ENCODE measurements at regions not wholly inside any gene's neighbourhood (a gene's known extent, or its start where the extent isn't known, plus 50 kb on each side); places are given as distances from the start of the nearest gene placed in this dataset.

DNA sequence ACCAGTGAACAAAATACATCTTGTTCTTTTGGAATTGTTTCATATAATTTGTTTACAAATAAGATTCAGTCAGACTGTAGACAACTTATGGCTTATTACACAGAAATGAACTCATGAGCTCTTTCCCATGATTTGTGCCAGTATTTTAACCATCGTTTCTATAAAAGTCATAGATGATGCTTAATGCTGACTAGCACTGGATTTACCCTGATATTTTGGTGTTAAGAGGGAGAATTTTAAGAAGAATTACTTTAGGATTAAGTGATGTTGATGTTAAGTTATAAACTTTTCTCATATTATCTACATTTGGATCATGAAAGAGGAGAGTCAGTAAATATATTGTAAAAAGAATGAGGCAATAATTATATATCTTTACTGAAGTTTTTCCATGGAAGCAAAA lies 162.7 kb downstream of the POSTN start:
- no peak overlapping the region for H3K4me3 ChIP-seq (ENCODE audit: low read length)
- CTCF ChIA-PET = no interaction called here
- H3K36me3 ChIP-seq (ENCODE audit: control insufficient read depth in 2 of 3, insufficient read depth in 3 of 3, low read length in 3 of 3) = no peaks in the 10 kb centered on the region

DNA sequence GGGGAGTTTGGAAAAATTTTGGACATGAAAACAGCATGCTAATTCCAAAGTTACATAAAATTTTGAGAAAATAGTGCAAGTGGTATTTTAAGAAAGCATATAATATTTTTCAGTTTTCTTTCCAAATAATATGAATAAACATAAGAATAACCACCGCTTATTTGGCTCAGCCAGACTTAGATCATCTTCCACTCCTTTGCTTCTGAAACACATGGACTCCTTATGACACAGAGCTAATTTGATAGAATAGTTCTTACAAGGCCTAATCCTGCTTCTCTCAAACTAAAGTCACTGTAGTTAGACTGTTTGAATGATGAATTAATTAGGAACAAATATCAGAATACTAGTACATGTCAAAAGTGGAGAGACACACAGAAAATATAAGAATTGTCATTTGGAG lies 165.5 kb downstream of the POSTN start:
- ChIA-PET CTCF (no interaction called here), POLR2A (no interaction called here)
- no peak for ATAC-seq
- intact Hi-C loops (cut with micrococcal nuclease) = no loop called here
- Histone ChIP-seq H3K36me3 (ENCODE audit: control insufficient read depth in 2 of 3, insufficient read depth in 3 of 3, low read length in 3 of 3) (no peaks in the 10 kb centered on the region), H3K9me3 (ENCODE audit: control insufficient read depth in 2 of 3, low read length in 3 of 3) (no peaks in the 10 kb centered on the region), H3K27me3 (ENCODE audit: control insufficient read depth in 2 of 2, insufficient read depth in 2 of 2, low read length in 2 of 2) (no peaks in the 10 kb centered on the region), H3K27ac (ENCODE audit: low read depth, low read length) (no peak overlapping the region), H3K4me1 (ENCODE audit: control insufficient read depth in 2 of 2, insufficient read depth in 2 of 2, low read length in 2 of 2) (no peaks in the 10 kb centered on the region), H3K4me3 (ENCODE audit: low read length) (no peak overlapping the region)
- no peak overlapping the region for H3K4me3 Mint-ChIP-seq
- H3K36me3 Mint-ChIP-seq = no peaks in the 10 kb centered on the region
- DNase-seq = no peak
- H3K27ac Mint-ChIP-seq = no peak overlapping the region
- peaks cover 0 to 22% (median 6%) of the 10 kb centered on the region in 11 donors for H3K9me3 Mint-ChIP-seq
- H3K27me3 Mint-ChIP-seq = no peaks in the 10 kb centered on the region
- no peaks in the 10 kb centered on the region for H3K4me1 Mint-ChIP-seq

More for the DNA sequence above, 162.7 kb downstream of the POSTN start:
- Histone ChIP-seq H3K4me1 (ENCODE audit: control insufficient read depth in 2 of 2, insufficient read depth in 2 of 2, low read length in 2 of 2) (no peaks in the 10 kb centered on the region), H3K27me3 (ENCODE audit: control insufficient read depth in 2 of 2, insufficient read depth in 2 of 2, low read length in 2 of 2) (no peaks in the 10 kb centered on the region), H3K27ac (ENCODE audit: low read depth, low read length) (no peak overlapping the region), H3K9me3 (ENCODE audit: control insufficient read depth in 2 of 3, low read length in 3 of 3) (no peaks in the 10 kb centered on the region)
- no peak overlapping the region for H3K4me3 Mint-ChIP-seq
- DNase-seq (no peak), ATAC-seq (no peak)
- H3K9me3 Mint-ChIP-seq = peaks cover 0 to 10% (median 3%) of the 10 kb centered on the region in 11 donors
- H3K4me1 Mint-ChIP-seq = no peaks in the 10 kb centered on the region
- intact Hi-C loops (cut with micrococcal nuclease) = no loop called here
- POLR2A ChIA-PET = no interaction called here
- no peak overlapping the region for H3K27ac Mint-ChIP-seq
- no peaks in the 10 kb centered on the region for H3K27me3 Mint-ChIP-seq
- no peaks in the 10 kb centered on the region for H3K36me3 Mint-ChIP-seq

DNA sequence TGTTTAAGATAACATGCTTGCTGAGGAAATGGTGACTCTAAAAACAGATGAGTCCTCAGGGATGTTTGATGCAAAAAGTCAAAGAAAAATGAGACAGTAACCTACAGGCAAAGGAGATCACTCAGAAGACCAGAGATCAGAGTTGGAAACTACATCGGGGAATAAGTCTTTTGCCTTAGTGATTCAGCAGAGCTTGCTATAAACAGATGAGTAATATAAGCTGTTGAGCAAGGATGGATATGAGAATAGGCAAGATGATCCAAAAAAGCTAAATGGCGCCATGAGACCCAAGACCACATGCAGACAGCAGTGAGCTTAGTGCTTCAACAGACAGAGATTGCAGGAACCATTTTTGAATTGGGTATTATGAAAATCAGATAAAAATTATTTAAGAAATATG lies 168.6 kb downstream of the POSTN start:
- no peak overlapping the region for H3K27ac ChIP-seq (ENCODE audit: low read depth, low read length)
- peaks cover 0 to 27% (median 6%) of the 10 kb centered on the region in 11 donors for H3K9me3 Mint-ChIP-seq
- H3K4me3 Mint-ChIP-seq = no peak overlapping the region
- ATAC-seq = no peak
- DNase-seq = no peak
- no peaks in the 10 kb centered on the region for H3K27me3 ChIP-seq (ENCODE audit: control insufficient read depth in 2 of 2, insufficient read depth in 2 of 2, low read length in 2 of 2)
- intact Hi-C loops (cut with micrococcal nuclease) = no loop called here
- no peaks in the 10 kb centered on the region for H3K36me3 ChIP-seq (ENCODE audit: control insufficient read depth in 2 of 3, insufficient read depth in 3 of 3, low read length in 3 of 3)
- H3K27me3 Mint-ChIP-seq = no peaks in the 10 kb centered on the region
- no peaks in the 10 kb centered on the region for H3K36me3 Mint-ChIP-seq
- ChIA-PET CTCF (no interaction called here), POLR2A (no interaction called here)
- no peaks in the 10 kb centered on the region for H3K9me3 ChIP-seq (ENCODE audit: control insufficient read depth in 2 of 3, low read length in 3 of 3)
- H3K4me1 Mint-ChIP-seq = no peaks in the 10 kb centered on the region
- H3K4me1 ChIP-seq (ENCODE audit: control insufficient read depth in 2 of 2, insufficient read depth in 2 of 2, low read length in 2 of 2) = no peaks in the 10 kb centered on the region
- no peak overlapping the region for H3K4me3 ChIP-seq (ENCODE audit: low read length)
- H3K27ac Mint-ChIP-seq = no peak overlapping the region

DNA sequence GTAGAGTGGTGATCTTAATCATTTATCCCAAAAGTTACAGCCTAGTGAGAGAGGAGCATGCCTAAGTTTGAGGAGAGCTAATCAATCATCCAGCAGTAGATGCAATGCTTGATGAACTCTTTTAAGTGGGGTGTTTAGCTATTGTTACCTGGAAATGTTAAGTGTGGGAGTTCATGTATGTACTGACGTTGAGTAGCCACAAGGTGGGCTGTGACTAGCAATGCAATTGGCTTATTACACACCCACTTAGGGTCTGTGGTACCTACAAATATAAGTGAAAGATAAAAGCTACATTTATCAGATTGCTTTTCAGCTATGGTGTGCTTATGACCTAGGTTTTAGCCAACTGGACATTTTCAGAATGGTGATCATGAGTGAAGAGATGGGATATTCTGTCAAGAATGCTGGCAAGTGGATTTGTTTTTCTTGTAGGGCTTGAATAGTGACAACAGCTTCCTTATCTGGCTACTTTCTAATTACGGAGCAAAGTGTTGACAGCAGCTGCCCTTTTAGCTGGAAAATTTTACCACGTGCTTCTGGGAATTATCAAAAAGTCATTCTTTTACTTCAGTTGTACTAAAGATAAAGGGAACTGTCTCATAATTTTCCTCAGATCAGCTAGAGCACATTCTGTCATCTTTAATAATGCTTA lies 170.6 kb downstream of the POSTN start:
- intact Hi-C loops (cut with micrococcal nuclease) = no loop called here

DNA sequence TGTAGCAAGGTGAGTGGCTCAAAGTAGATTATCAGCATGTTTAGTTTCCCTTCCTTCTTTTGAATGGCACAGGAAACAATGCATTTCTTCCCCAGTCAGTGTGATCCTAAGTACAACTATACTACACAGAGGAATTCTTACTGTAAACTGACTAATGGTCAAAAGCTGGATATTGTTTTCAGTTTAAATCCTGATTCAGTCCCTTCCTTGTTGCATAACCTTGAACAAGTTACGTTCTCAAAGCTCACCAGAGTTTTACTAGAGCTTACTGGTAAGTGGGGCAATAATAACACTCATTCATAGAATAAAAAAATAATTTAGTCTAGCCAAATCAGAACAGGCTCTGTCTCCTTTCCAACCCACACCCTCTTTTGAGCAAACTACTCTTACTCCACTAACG lies 180.1 kb downstream of the POSTN start:
- no peaks in the 10 kb centered on the region for H3K4me1 ChIP-seq (ENCODE audit: control insufficient read depth in 2 of 2, insufficient read depth in 2 of 2, low read length in 2 of 2)
- CTCF ChIA-PET = no interaction called here
- H3K27me3 Mint-ChIP-seq = peaks cover 0 to 7% (median 0%) of the 10 kb centered on the region in 5 donors
- no peaks in the 10 kb centered on the region for H3K9me3 ChIP-seq (ENCODE audit: control insufficient read depth in 2 of 3, low read length in 3 of 3)
- H3K4me3 Mint-ChIP-seq = no peak overlapping the region
- POLR2A ChIA-PET = no interaction called here
- H3K9me3 Mint-ChIP-seq = peaks cover 0 to 16% (median 2%) of the 10 kb centered on the region in 11 donors
- H3K4me3 ChIP-seq (ENCODE audit: low read length) = no peak overlapping the region
- ATAC-seq = no peak
- no peaks in the 10 kb centered on the region for H3K36me3 ChIP-seq (ENCODE audit: control insufficient read depth in 2 of 3, insufficient read depth in 3 of 3, low read length in 3 of 3)
- H3K36me3 Mint-ChIP-seq = no peaks in the 10 kb centered on the region
- H3K27ac Mint-ChIP-seq = no peak overlapping the region
- H3K27ac ChIP-seq (ENCODE audit: low read depth, low read length) = no peak overlapping the region
- intact Hi-C loops (cut with micrococcal nuclease) = no loop called here
- H3K27me3 ChIP-seq (ENCODE audit: control insufficient read depth in 2 of 2, insufficient read depth in 2 of 2, low read length in 2 of 2) = no peaks in the 10 kb centered on the region
- no peaks in the 10 kb centered on the region for H3K4me1 Mint-ChIP-seq
- DNase-seq = no peak

More for the DNA sequence above, 170.6 kb downstream of the POSTN start:
- ChIA-PET CTCF (no interaction called here), POLR2A (no interaction called here)
- H3K27ac Mint-ChIP-seq = no peak overlapping the region
- H3K27me3 ChIP-seq (ENCODE audit: control insufficient read depth in 2 of 2, insufficient read depth in 2 of 2, low read length in 2 of 2) = no peaks in the 10 kb centered on the region
- H3K4me1 ChIP-seq (ENCODE audit: control insufficient read depth in 2 of 2, insufficient read depth in 2 of 2, low read length in 2 of 2) = no peaks in the 10 kb centered on the region
- H3K27me3 Mint-ChIP-seq = no peaks in the 10 kb centered on the region
- no peaks in the 10 kb centered on the region for H3K9me3 ChIP-seq (ENCODE audit: control insufficient read depth in 2 of 3, low read length in 3 of 3)
- no peak overlapping the region for H3K4me3 ChIP-seq (ENCODE audit: low read length)
- H3K4me1 Mint-ChIP-seq = no peaks in the 10 kb centered on the region
- H3K36me3 ChIP-seq (ENCODE audit: control insufficient read depth in 2 of 3, insufficient read depth in 3 of 3, low read length in 3 of 3) = no peaks in the 10 kb centered on the region
- DNase-seq (no peak), ATAC-seq (no peak)
- no peak overlapping the region for H3K4me3 Mint-ChIP-seq
- H3K27ac ChIP-seq (ENCODE audit: low read depth, low read length) = no peak overlapping the region
- H3K36me3 Mint-ChIP-seq = no peaks in the 10 kb centered on the region
- peaks cover 0 to 34% (median 6%) of the 10 kb centered on the region in 11 donors for H3K9me3 Mint-ChIP-seq

DNA sequence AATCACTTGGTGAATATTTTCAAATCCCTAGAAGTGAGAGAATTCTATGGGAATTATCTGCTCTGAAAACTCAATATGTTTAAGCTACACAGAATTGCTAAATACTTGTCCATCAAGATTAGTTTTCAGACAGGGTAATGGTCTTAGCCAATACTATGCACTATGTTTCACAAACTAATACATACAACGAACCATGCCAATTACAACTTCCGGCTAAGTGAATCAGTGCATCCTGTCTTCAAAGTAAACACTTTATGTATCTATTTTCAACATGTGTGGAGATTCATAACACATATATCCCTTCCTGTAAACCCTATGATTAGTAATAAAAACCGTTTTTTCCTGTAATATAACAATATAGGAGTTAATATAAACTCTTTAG lies 181.5 kb downstream of the POSTN start:
- CTCF ChIA-PET = no interaction called here
- H3K9me3 ChIP-seq (ENCODE audit: control insufficient read depth in 2 of 3, low read length in 3 of 3) = no peaks in the 10 kb centered on the region

DNA sequence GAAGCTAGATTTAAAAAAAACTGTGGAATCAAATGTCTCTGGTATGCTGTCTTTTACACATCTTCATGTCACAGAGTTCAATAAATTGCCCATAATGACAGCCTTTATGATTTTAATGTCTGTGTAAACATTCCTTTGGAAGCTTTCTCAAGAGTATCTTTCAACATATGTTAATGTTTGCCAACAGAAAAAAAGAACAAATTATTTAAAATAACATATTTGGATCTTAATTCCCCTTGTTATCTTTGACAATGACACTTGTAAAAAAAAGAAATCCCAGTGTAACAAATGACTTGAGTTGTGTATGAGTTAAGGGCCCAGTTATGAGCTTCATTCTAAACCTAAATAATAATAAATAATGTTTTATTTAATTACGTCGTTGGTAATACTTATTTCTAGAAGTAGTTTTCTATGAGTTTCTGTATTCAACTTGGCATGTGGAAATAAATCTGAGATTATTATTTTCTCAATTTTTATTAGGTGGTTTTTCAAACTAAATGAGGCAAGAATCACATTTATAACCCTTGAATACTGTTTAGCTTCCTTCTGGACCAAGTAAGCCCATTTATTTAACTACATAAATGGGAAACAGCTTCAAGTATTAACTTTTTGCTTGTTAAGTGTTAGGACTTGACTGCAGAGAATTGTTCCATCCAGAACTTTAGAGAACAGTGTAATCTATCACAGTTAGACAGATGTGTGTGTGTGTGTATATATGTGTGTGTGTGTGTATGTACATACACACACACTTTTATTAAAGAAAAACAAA lies 182.1 kb downstream of the POSTN start:
- DNase-seq (no peak), ATAC-seq (no peak)
- H3K4me1 ChIP-seq (ENCODE audit: control insufficient read depth in 2 of 2, insufficient read depth in 2 of 2, low read length in 2 of 2) = no peaks in the 10 kb centered on the region
- ChIA-PET CTCF (no interaction called here), POLR2A (no interaction called here)
- H3K27me3 Mint-ChIP-seq = peaks cover 0 to 7% (median 0%) of the 10 kb centered on the region in 5 donors
- no peak overlapping the region for H3K4me3 Mint-ChIP-seq
- H3K27me3 ChIP-seq (ENCODE audit: control insufficient read depth in 2 of 2, insufficient read depth in 2 of 2, low read length in 2 of 2) = no peaks in the 10 kb centered on the region
- H3K27ac ChIP-seq (ENCODE audit: low read depth, low read length) = no peak overlapping the region
- no peaks in the 10 kb centered on the region for H3K36me3 Mint-ChIP-seq
- no peak overlapping the region for H3K4me3 ChIP-seq (ENCODE audit: low read length)
- peaks cover 0 to 10% (median 0%) of the 10 kb centered on the region in 11 donors for H3K9me3 Mint-ChIP-seq
- intact Hi-C loops (cut with micrococcal nuclease) = no loop called here
- no peak overlapping the region for H3K27ac Mint-ChIP-seq
- H3K9me3 ChIP-seq (ENCODE audit: control insufficient read depth in 2 of 3, low read length in 3 of 3) = no peaks in the 10 kb centered on the region
- H3K4me1 Mint-ChIP-seq = no peaks in the 10 kb centered on the region
- no peaks in the 10 kb centered on the region for H3K36me3 ChIP-seq (ENCODE audit: control insufficient read depth in 2 of 3, insufficient read depth in 3 of 3, low read length in 3 of 3)

More for the DNA sequence above, 181.5 kb downstream of the POSTN start:
- H3K4me3 Mint-ChIP-seq = no peak overlapping the region
- intact Hi-C loops (cut with micrococcal nuclease) = no loop called here
- peaks cover 0 to 16% (median 2%) of the 10 kb centered on the region in 11 donors for H3K9me3 Mint-ChIP-seq
- Histone ChIP-seq H3K4me1 (ENCODE audit: control insufficient read depth in 2 of 2, insufficient read depth in 2 of 2, low read length in 2 of 2) (no peaks in the 10 kb centered on the region), H3K27me3 (ENCODE audit: control insufficient read depth in 2 of 2, insufficient read depth in 2 of 2, low read length in 2 of 2) (no peaks in the 10 kb centered on the region), H3K27ac (ENCODE audit: low read depth, low read length) (no peak overlapping the region), H3K36me3 (ENCODE audit: control insufficient read depth in 2 of 3, insufficient read depth in 3 of 3, low read length in 3 of 3) (no peaks in the 10 kb centered on the region), H3K4me3 (ENCODE audit: low read length) (no peak overlapping the region)
- POLR2A ChIA-PET = no interaction called here
- H3K27ac Mint-ChIP-seq = no peak overlapping the region
- ATAC-seq (no peak), DNase-seq (no peak)
- no peaks in the 10 kb centered on the region for H3K4me1 Mint-ChIP-seq
- H3K36me3 Mint-ChIP-seq = no peaks in the 10 kb centered on the region
- H3K27me3 Mint-ChIP-seq = peaks cover 0 to 7% (median 0%) of the 10 kb centered on the region in 5 donors

Measured in naive thymus-derived CD4-positive, alpha-beta T cell (primary cell).